ENCODE measurements at regions not wholly inside any gene's neighbourhood (a gene's known extent, or its start where the extent isn't known, plus 50 kb on each side); places are given as distances from the start of the nearest gene placed in this dataset.

- H3K9me3 Mint-ChIP-seq: peaks cover 3% of the 10 kb centered on the region
- CTCF ChIA-PET: no interaction called here
- no peaks in the 10 kb centered on the region for H3K27me3 Mint-ChIP-seq
- H3K27ac Mint-ChIP-seq: no peak overlapping the region
- POLR2A ChIA-PET: no interaction called here
- no peaks in the 10 kb centered on the region for H3K4me1 Mint-ChIP-seq
- no peaks in the 10 kb centered on the region for H3K36me3 Mint-ChIP-seq (ENCODE audit: low read depth)
- DNase-seq: no peak
- no peak overlapping the region for H3K4me3 Mint-ChIP-seq
Measured at GRCh38 chr3:7924228-7924627, 577.4 kb upstream of the LMCD1 start.

GRCh38 chr3:7927015-7927414, 574.6 kb upstream of the LMCD1 start:
- Mint-ChIP-seq H3K4me1 (no peaks in the 10 kb centered on the region), H3K27me3 (no peaks in the 10 kb centered on the region), H3K9me3 (peaks cover 3% of the 10 kb centered on the region), H3K36me3 (ENCODE audit: low read depth) (no peaks in the 10 kb centered on the region), H3K27ac (no peak overlapping the region), H3K4me3 (no peak overlapping the region)
- no peak for DNase-seq
- ChIA-PET CTCF (no interaction called here), POLR2A (no interaction called here)

GRCh38 chr3:7927864-7928263, 573.8 kb upstream of the LMCD1 start:
- DNase-seq: no peak
- POLR2A ChIA-PET: no interaction called here
- peaks cover 3% of the 10 kb centered on the region for H3K9me3 Mint-ChIP-seq
- H3K27me3 Mint-ChIP-seq: no peaks in the 10 kb centered on the region
- no peaks in the 10 kb centered on the region for H3K36me3 Mint-ChIP-seq (ENCODE audit: low read depth)
- CTCF ChIA-PET: no interaction called here
- no peak overlapping the region for H3K4me3 Mint-ChIP-seq
- no peak overlapping the region for H3K27ac Mint-ChIP-seq
- H3K4me1 Mint-ChIP-seq: no peaks in the 10 kb centered on the region

GRCh38 chr3:7929319-7929889, 572.2 kb upstream of the LMCD1 start:
- POLR2A ChIA-PET: no interaction called here
- no peaks in the 10 kb centered on the region for H3K27me3 Mint-ChIP-seq
- CTCF ChIA-PET: no interaction called here
- DNase-seq: no peak
- no peaks in the 10 kb centered on the region for H3K36me3 Mint-ChIP-seq (ENCODE audit: low read depth)
- H3K27ac Mint-ChIP-seq: no peak overlapping the region
- H3K4me1 Mint-ChIP-seq: no peaks in the 10 kb centered on the region
- H3K9me3 Mint-ChIP-seq: peaks cover 3% of the 10 kb centered on the region
- no peak overlapping the region for H3K4me3 Mint-ChIP-seq

- H3K9me3 Mint-ChIP-seq: peaks cover 10% of the 10 kb centered on the region
- H3K36me3 Mint-ChIP-seq (ENCODE audit: low read depth): no peaks in the 10 kb centered on the region
- CTCF ChIA-PET: no interaction called here
- DNase-seq: no peak
- POLR2A ChIA-PET: no interaction called here
- H3K27ac Mint-ChIP-seq: no peak overlapping the region
- H3K4me3 Mint-ChIP-seq: no peak overlapping the region
- no peaks in the 10 kb centered on the region for H3K27me3 Mint-ChIP-seq
- no peaks in the 10 kb centered on the region for H3K4me1 Mint-ChIP-seq
Measured at GRCh38 chr3:7934362-7934761, 567.3 kb upstream of the LMCD1 start.

- ChIA-PET POLR2A (no interaction called here), CTCF (interaction anchor here (0.6 kb wide), 1 partner anchor 36 kb away, joined by 3 read pairs; no protein-coding TSS in a partner anchor)
- H3K9me3 Mint-ChIP-seq: no peaks in the 10 kb centered on the region
- H3K27ac Mint-ChIP-seq: no peak overlapping the region
- H3K4me3 Mint-ChIP-seq: no peak overlapping the region
- H3K27me3 Mint-ChIP-seq: no peaks in the 10 kb centered on the region
- no peak for DNase-seq
- no peaks in the 10 kb centered on the region for H3K36me3 Mint-ChIP-seq (ENCODE audit: low read depth)
- H3K4me1 Mint-ChIP-seq: no peaks in the 10 kb centered on the region
Measured at GRCh38 chr3:7947930-7948329, 553.7 kb upstream of the LMCD1 start.

- Mint-ChIP-seq H3K36me3 (ENCODE audit: low read depth) (no peaks in the 10 kb centered on the region), H3K4me1 (no peaks in the 10 kb centered on the region), H3K27me3 (no peaks in the 10 kb centered on the region), H3K27ac (no peak overlapping the region), H3K4me3 (no peak overlapping the region), H3K9me3 (no peaks in the 10 kb centered on the region)
- ChIA-PET POLR2A (no interaction called here), CTCF (no interaction called here)
- no peak for DNase-seq
Measured at GRCh38 chr3:7950890-7951289, 550.7 kb upstream of the LMCD1 start.

- ChIA-PET CTCF (interaction anchor here (0.8 kb wide), 1 partner anchor 33 kb away, joined by 3 read pairs; no protein-coding TSS in a partner anchor), POLR2A (no interaction called here)
- DNase-seq: no peak
- H3K9me3 Mint-ChIP-seq: no peaks in the 10 kb centered on the region
- no peaks in the 10 kb centered on the region for H3K27me3 Mint-ChIP-seq
- H3K27ac Mint-ChIP-seq: no peak overlapping the region
- H3K4me3 Mint-ChIP-seq: no peak overlapping the region
- no peaks in the 10 kb centered on the region for H3K36me3 Mint-ChIP-seq (ENCODE audit: low read depth)
- H3K4me1 Mint-ChIP-seq: no peaks in the 10 kb centered on the region
Measured at GRCh38 chr3:7953449-7954014, 548.1 kb upstream of the LMCD1 start.

- CTCF ChIA-PET: interaction anchor here (1.8 kb wide), 1 partner anchor 12 kb away, joined by 3 read pairs; no protein-coding TSS in a partner anchor
- H3K4me3 Mint-ChIP-seq: no peak overlapping the region
- no peak overlapping the region for H3K27ac Mint-ChIP-seq
- no peak for DNase-seq
- no peaks in the 10 kb centered on the region for H3K27me3 Mint-ChIP-seq
- no peaks in the 10 kb centered on the region for H3K36me3 Mint-ChIP-seq (ENCODE audit: low read depth)
- POLR2A ChIA-PET: no interaction called here
- H3K4me1 Mint-ChIP-seq: no peaks in the 10 kb centered on the region
- no peaks in the 10 kb centered on the region for H3K9me3 Mint-ChIP-seq
Measured at GRCh38 chr3:7957024-7957423, 544.6 kb upstream of the LMCD1 start.

GRCh38 chr3:7959094-7959493, 542.5 kb upstream of the LMCD1 start:
- ChIA-PET CTCF (no interaction called here), POLR2A (no interaction called here)
- Mint-ChIP-seq H3K27me3 (no peaks in the 10 kb centered on the region), H3K9me3 (no peaks in the 10 kb centered on the region), H3K4me3 (no peak overlapping the region), H3K4me1 (no peaks in the 10 kb centered on the region), H3K36me3 (ENCODE audit: low read depth) (no peaks in the 10 kb centered on the region), H3K27ac (no peak overlapping the region)
- DNase-seq: no peak

GRCh38 chr3:7960601-7961000, 541.0 kb upstream of the LMCD1 start:
- Mint-ChIP-seq H3K4me1 (no peaks in the 10 kb centered on the region), H3K27ac (no peak overlapping the region), H3K4me3 (no peak overlapping the region), H3K36me3 (ENCODE audit: low read depth) (no peaks in the 10 kb centered on the region), H3K9me3 (no peaks in the 10 kb centered on the region), H3K27me3 (no peaks in the 10 kb centered on the region)
- ChIA-PET CTCF (no interaction called here), POLR2A (no interaction called here)
- no peak for DNase-seq

- Mint-ChIP-seq H3K27ac (no peak overlapping the region), H3K4me1 (no peaks in the 10 kb centered on the region), H3K9me3 (no peaks in the 10 kb centered on the region), H3K4me3 (no peak overlapping the region), H3K27me3 (no peaks in the 10 kb centered on the region), H3K36me3 (ENCODE audit: low read depth) (no peaks in the 10 kb centered on the region)
- ChIA-PET POLR2A (no interaction called here), CTCF (interaction anchor here (0.7 kb wide), 2 partner anchors 50 to 112 kb away, joined by 3 read pairs; no protein-coding TSS in a partner anchor)
- DNase-seq: no peak
Measured at GRCh38 chr3:7962301-7962700, 539.3 kb upstream of the LMCD1 start.

- CTCF ChIA-PET: no interaction called here
- Mint-ChIP-seq H3K27me3 (no peaks in the 10 kb centered on the region), H3K36me3 (ENCODE audit: low read depth) (no peaks in the 10 kb centered on the region), H3K9me3 (no peaks in the 10 kb centered on the region), H3K27ac (no peak overlapping the region), H3K4me1 (no peaks in the 10 kb centered on the region), H3K4me3 (no peak overlapping the region)
- no peak for DNase-seq
- POLR2A ChIA-PET: no interaction called here
Measured at GRCh38 chr3:7964899-7965298, 536.7 kb upstream of the LMCD1 start.

GRCh38 chr3:7973006-7973405, 528.6 kb upstream of the LMCD1 start:
- Mint-ChIP-seq H3K4me1 (no peaks in the 10 kb centered on the region), H3K36me3 (ENCODE audit: low read depth) (no peaks in the 10 kb centered on the region), H3K27me3 (no peaks in the 10 kb centered on the region), H3K4me3 (no peak overlapping the region), H3K27ac (no peak overlapping the region), H3K9me3 (no peaks in the 10 kb centered on the region)
- CTCF ChIA-PET: no interaction called here
- POLR2A ChIA-PET: no interaction called here
- no peak for DNase-seq
